ENCODE measurements at regions not wholly inside any gene's neighbourhood (a gene's known extent, or its start where the extent isn't known, plus 50 kb on each side); places are given as distances from the start of the nearest gene placed in this dataset.

- TF ChIP-seq CTCF (IDR thresholded peaks at IDR 0.05), result no peak
- no peak for TF ChIP-seq POLR2AphosphoS5 (IDR thresholded peaks at IDR 0.05)
- TF ChIP-seq POLR2A (IDR thresholded peaks at IDR 0.05; ENCODE audit: low read depth), result no peak
- TF ChIP-seq EP300 (IDR thresholded peaks at IDR 0.05), result no peak
Measured at GRCh38 chr4:189029976-189030504, 890.8 kb downstream of the TRIML1 start.
